Astrocyte (in vitro differentiated cells and primary cell): ENCODE measurements at regions not wholly inside any gene's neighbourhood (a gene's known extent, or its start where the extent isn't known, plus 50 kb on each side); places are given as distances from the start of the nearest gene placed in this dataset.

Experiments
- DNase-seq: peaks from one replicate; pipeline ENCODE4 v3.0.0-alpha.2; 2010; ENCODE audit warnings: low read depth
- FAIRE-seq: peaks from 2 replicates; lab custom pipeline; 2011; peaks lifted over from hg19 to GRCh38; lab: Jason Lieb, UNC
- H2AFZ ChIP-seq: 2 replicates; pipeline ENCODE4 v1.6.0; 2012; ENCODE audit warnings: low read depth, low read length, inconsistent platforms
- H3K27ac ChIP-seq: 2 replicates; pipeline ENCODE4 v1.5.1; 2011; ENCODE audit warnings: low read depth, low read length, inconsistent platforms
- H3K27me3 ChIP-seq: 2 replicates; pipeline ENCODE4 v1.6.0; 2011; ENCODE audit warnings: low read length, inconsistent platforms; ENCODE audit not compliant: insufficient read depth
- H3K36me3 ChIP-seq: 2 replicates; pipeline ENCODE4 v1.5.1; 2011; ENCODE audit warnings: low read length, inconsistent platforms; ENCODE audit not compliant: insufficient read depth
- H3K4me1 ChIP-seq: 2 replicates; pipeline ENCODE4 v1.5.1; 2011; ENCODE audit warnings: low read length, inconsistent platforms; ENCODE audit not compliant: insufficient read depth
- H3K4me2 ChIP-seq: 2 replicates; pipeline ENCODE4 v1.6.0; 2012; ENCODE audit warnings: low read length, inconsistent platforms
- H3K4me3 ChIP-seq: 2 replicates; pipeline ENCODE4 v1.5.1; 2011; ENCODE audit warnings: low read depth, mild to moderate bottlenecking, low read length, inconsistent platforms; ENCODE audit not compliant: insufficient read depth
- H3K79me2 ChIP-seq: 2 replicates; pipeline ENCODE4 v1.6.0; 2012; ENCODE audit warnings: mild to moderate bottlenecking, low read length, inconsistent platforms; ENCODE audit not compliant: insufficient read depth
- H3K9ac ChIP-seq: 2 replicates; pipeline ENCODE4 v1.6.0; 2012; ENCODE audit warnings: mild to moderate bottlenecking, low read length, inconsistent platforms
- H3K9me3 ChIP-seq: 2 replicates; pipeline ENCODE4 v1.5.1; 2012; ENCODE audit warnings: low read depth, mild to moderate bottlenecking, low read length, inconsistent platforms; ENCODE audit not compliant: insufficient read depth
- H4K20me1 ChIP-seq: 2 replicates; pipeline ENCODE4 v1.6.0; 2012; ENCODE audit warnings: low read length, inconsistent platforms; ENCODE audit not compliant: insufficient read depth
- H3K27ac Mint-ChIP-seq: one replicate; pipeline ENCODE4 v1.8.0; 2021; ENCODE audit warnings: mild to moderate bottlenecking, mixed read lengths; ENCODE audit not compliant: unreplicated experiment
- H3K27me3 Mint-ChIP-seq: one replicate; pipeline ENCODE4 v1.8.0; 2021; ENCODE audit warnings: low read depth, mixed read lengths; ENCODE audit not compliant: unreplicated experiment
- H3K36me3 Mint-ChIP-seq: one replicate; pipeline ENCODE4 v1.8.0; 2021; ENCODE audit warnings: low read depth, mixed read lengths; ENCODE audit not compliant: unreplicated experiment
- H3K4me1 Mint-ChIP-seq: one replicate; pipeline ENCODE4 v1.8.0; 2021; ENCODE audit warnings: low read depth, mixed read lengths; ENCODE audit not compliant: unreplicated experiment
- H3K4me3 Mint-ChIP-seq: one replicate; pipeline ENCODE4 v1.8.0; 2021; ENCODE audit warnings: mild to moderate bottlenecking, moderate library complexity, mixed read lengths; ENCODE audit not compliant: unreplicated experiment
- H3K9me3 Mint-ChIP-seq: one replicate; pipeline ENCODE4 v1.8.0; 2021; ENCODE audit warnings: mild to moderate bottlenecking, mixed read lengths; ENCODE audit not compliant: unreplicated experiment
- EZH2 ChIP-seq: IDR thresholded peaks from 2 replicates; pipeline ENCODE4 v1.6.1; 2012; ENCODE audit warnings: mild to moderate bottlenecking, low read length, inconsistent platforms; ENCODE audit not compliant: insufficient read depth
- TF ChIP-seq, protein P1 (sequence below): IDR thresholded peaks from 2 replicates; pipeline ENCODE4 v1.5.1; 2011; ENCODE audit warnings: low read depth, mild to moderate bottlenecking, inconsistent platforms, low read length, moderate library complexity; ENCODE audit not compliant: insufficient read depth

DNA sequence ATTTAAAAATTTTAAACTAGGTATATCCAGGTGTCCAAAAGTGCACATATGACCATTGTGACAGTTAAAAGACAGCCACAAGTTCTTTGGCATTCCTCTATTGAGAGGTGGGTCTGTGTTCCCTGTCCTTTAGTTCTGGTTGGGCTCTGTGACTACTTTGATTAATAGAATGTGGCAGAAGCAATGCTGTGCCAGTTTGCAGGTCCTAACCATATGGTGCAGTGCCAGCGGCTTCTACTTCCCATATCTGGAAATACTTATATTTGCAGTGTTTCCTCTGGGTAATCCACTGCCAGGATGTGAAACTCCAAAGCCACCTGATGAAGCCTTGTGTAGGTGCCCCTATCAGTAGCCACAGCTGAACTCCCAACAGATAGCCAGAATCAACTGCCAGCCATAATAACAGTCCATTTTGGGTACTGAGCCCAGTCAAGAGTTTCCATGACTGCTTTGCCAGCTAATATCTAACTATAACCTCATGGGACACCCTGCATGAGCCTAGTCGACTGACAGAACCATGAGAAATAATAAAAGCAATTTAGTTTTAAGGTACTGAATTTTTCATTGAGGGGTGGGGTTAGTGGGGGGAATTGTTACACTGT is 361.0 kb upstream of the SEMA6A start:
- Mint-ChIP-seq H3K36me3 (no peaks in the 10 kb centered on the region), H3K4me1 (peaks cover 7% of the 10 kb centered on the region), H3K9me3 (no peaks in the 10 kb centered on the region), H3K4me3 (no peak overlapping the region), H3K27ac (no peak overlapping the region), H3K27me3 (no peaks in the 10 kb centered on the region)
- DNase-seq (no peak), FAIRE-seq (no peak)
- Histone ChIP-seq H3K4me3 (no peak overlapping the region), H3K4me1 (no peaks in the 10 kb centered on the region), H2AFZ (no peak overlapping the region), H3K79me2 (no peaks in the 10 kb centered on the region), H3K27ac (no peak overlapping the region), H3K27me3 (no peaks in the 10 kb centered on the region), H3K36me3 (no peaks in the 10 kb centered on the region), H3K9ac (no peak overlapping the region), H3K4me2 (no peak overlapping the region), H3K9me3 (no peaks in the 10 kb centered on the region), H4K20me1 (no peaks in the 10 kb centered on the region)
- no peak for TF ChIP-seq EZH2
- TF ChIP-seq, protein P1, sequence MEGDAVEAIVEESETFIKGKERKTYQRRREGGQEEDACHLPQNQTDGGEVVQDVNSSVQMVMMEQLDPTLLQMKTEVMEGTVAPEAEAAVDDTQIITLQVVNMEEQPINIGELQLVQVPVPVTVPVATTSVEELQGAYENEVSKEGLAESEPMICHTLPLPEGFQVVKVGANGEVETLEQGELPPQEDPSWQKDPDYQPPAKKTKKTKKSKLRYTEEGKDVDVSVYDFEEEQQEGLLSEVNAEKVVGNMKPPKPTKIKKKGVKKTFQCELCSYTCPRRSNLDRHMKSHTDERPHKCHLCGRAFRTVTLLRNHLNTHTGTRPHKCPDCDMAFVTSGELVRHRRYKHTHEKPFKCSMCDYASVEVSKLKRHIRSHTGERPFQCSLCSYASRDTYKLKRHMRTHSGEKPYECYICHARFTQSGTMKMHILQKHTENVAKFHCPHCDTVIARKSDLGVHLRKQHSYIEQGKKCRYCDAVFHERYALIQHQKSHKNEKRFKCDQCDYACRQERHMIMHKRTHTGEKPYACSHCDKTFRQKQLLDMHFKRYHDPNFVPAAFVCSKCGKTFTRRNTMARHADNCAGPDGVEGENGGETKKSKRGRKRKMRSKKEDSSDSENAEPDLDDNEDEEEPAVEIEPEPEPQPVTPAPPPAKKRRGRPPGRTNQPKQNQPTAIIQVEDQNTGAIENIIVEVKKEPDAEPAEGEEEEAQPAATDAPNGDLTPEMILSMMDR, result no peak

DNA sequence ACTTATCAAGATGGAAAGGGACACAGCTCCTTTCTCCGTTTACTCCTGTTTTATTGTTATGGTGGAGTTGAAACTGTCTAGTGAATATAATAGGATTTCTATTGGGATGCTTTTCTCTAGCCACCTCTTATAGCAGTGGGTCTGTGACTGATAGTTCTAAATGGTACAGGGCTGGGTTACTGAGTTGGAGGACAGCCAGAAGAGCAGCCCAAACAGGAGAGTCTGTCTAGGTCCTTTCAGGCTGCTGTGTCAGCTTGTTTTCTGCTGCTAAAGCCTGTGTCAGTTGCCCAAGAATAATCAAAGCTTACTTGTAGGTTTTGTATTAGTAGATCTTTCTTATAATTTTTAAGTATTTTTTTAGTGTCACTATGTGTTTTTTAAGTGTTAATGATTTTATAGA is 356.0 kb upstream of the SEMA6A start:
- Histone ChIP-seq H3K4me3 (no peak overlapping the region), H3K4me2 (no peak overlapping the region), H3K9me3 (no peaks in the 10 kb centered on the region), H2AFZ (no peak overlapping the region), H3K79me2 (no peaks in the 10 kb centered on the region), H3K9ac (no peak overlapping the region), H3K27ac (no peak overlapping the region), H3K36me3 (no peaks in the 10 kb centered on the region), H4K20me1 (no peaks in the 10 kb centered on the region), H3K27me3 (no peaks in the 10 kb centered on the region), H3K4me1 (no peaks in the 10 kb centered on the region)
- Mint-ChIP-seq H3K27me3 (no peaks in the 10 kb centered on the region), H3K9me3 (no peaks in the 10 kb centered on the region), H3K4me3 (no peak overlapping the region), H3K4me1 (no peaks in the 10 kb centered on the region), H3K36me3 (no peaks in the 10 kb centered on the region), H3K27ac (no peak overlapping the region)
- DNase-seq (no peak), FAIRE-seq (no peak)
- TF ChIP-seq EZH2, result no peak

DNA sequence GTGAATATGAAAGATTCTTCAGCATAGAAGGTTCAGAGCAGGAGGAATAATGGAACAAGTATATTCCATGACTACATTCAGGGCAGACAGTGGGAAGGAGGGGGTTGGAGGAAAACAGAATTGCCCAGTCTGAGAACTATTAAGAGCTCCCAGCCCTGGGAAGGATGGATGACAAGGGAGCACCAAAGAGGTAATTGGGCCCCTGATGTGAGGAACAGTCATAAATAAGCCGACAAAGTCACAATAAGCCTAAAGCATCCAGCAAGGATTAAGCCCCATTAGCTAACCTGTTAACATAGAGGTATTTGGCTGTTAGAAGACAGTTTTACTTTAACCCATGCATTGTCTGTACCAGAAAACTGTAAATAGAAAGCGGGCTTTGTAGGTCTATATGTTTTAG is 348.7 kb upstream of the SEMA6A start:
- no peak overlapping the region for H3K27ac Mint-ChIP-seq
- no peak for DNase-seq
- no peak overlapping the region for H3K4me3 Mint-ChIP-seq
- TF ChIP-seq, protein P1, result no peak
- TF ChIP-seq EZH2, result no peak
- Histone ChIP-seq H3K27ac (no peak overlapping the region), H2AFZ (no peak overlapping the region), H3K36me3 (no peaks in the 10 kb centered on the region), H4K20me1 (no peaks in the 10 kb centered on the region), H3K79me2 (no peaks in the 10 kb centered on the region), H3K4me2 (no peak overlapping the region), H3K4me3 (no peak overlapping the region), H3K9ac (no peak overlapping the region), H3K27me3 (no peaks in the 10 kb centered on the region), H3K4me1 (no peaks in the 10 kb centered on the region), H3K9me3 (no peaks in the 10 kb centered on the region)
- FAIRE-seq, result no peak
- no peaks in the 10 kb centered on the region for H3K9me3 Mint-ChIP-seq
- H3K36me3 Mint-ChIP-seq, result peaks cover 2% of the 10 kb centered on the region
- H3K27me3 Mint-ChIP-seq, result no peaks in the 10 kb centered on the region
- H3K4me1 Mint-ChIP-seq, result peaks cover 2% of the 10 kb centered on the region
